ENCODE measurements at regions not wholly inside any gene's neighbourhood (a gene's known extent, or its start where the extent isn't known, plus 50 kb on each side); places are given as distances from the start of the nearest gene placed in this dataset.

DNA sequence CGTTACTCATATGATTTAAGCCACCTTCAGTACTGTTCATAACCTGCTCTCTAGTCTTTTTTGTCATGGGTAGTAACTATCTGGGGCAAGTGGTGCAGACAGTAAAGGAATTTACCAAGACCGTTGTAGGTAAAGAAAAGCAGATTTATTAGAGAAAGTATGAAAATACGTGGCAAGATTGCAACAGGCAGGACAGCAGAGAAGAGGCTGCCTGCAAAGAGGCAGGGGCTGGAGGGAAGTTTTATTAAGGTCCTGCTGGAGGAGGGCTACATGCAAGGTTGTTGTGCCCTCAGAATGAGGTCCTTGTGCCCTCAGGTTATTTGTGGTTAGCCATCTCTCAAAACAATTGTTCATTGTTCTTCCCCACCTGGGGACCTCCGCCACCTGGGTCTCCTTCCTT lies 444.3 kb downstream of the BCKDHB start (continued):
- TF ChIP-seq NFYB (IDR thresholded peaks at IDR 0.05; ENCODE audit: insufficient read depth, low read depth, low read length) (no peak), BRCA1 (IDR thresholded peaks at IDR 0.05; ENCODE audit: low read depth, low read length) (no peak), NRF1 (conservative IDR thresholded peaks at IDR 0.05; ENCODE audit: low read depth, low read length) (no peak), FOS (IDR thresholded peaks at IDR 0.05; ENCODE audit: borderline replicate concordance, extremely low read depth, insufficient read length) (no peak), NFXL1 (IDR thresholded peaks at IDR 0.05; ENCODE audit: borderline replicate concordance) (no peak), EED (IDR thresholded peaks at IDR 0.05; ENCODE audit: low read depth) (no peak), POU2F2 (IDR thresholded peaks at IDR 0.05; ENCODE audit: borderline replicate concordance, low read depth, low read length) (no peak), TCF12 (IDR thresholded peaks at IDR 0.05; ENCODE audit: low read depth, low read length) (no peak)
- TF ChIP-seq, protein P1, sequence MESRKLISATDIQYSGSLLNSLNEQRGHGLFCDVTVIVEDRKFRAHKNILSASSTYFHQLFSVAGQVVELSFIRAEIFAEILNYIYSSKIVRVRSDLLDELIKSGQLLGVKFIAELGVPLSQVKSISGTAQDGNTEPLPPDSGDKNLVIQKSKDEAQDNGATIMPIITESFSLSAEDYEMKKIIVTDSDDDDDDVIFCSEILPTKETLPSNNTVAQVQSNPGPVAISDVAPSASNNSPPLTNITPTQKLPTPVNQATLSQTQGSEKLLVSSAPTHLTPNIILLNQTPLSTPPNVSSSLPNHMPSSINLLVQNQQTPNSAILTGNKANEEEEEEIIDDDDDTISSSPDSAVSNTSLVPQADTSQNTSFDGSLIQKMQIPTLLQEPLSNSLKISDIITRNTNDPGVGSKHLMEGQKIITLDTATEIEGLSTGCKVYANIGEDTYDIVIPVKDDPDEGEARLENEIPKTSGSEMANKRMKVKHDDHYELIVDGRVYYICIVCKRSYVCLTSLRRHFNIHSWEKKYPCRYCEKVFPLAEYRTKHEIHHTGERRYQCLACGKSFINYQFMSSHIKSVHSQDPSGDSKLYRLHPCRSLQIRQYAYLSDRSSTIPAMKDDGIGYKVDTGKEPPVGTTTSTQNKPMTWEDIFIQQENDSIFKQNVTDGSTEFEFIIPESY (IDR thresholded peaks at IDR 0.05) = no peak

DNA sequence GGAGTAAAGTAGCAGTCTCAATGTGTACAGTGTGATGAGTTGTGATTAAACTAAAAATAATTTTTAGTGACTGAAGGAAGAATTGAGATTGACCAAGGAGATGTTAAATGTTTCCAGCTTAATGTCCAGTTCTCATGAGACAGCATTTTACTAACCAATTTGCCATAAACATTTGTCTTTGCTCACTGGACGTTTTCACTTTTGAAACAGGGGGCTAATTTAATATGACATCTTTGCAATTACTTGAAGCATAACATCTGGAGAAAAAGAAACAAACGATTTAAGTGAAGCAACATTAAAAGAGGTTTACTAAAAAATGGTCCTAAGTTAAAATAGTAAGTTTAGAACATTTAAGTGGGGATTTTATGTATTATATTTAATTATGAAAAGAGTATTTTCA lies 443.8 kb downstream of the BCKDHB start:
- H4K20me1 ChIP-seq (ENCODE audit: control insufficient read depth, insufficient read depth) = no peaks in the 10 kb centered on the region
- ChIA-PET SMC1A (ENCODE audit: uncharacterized antibody, unreplicated experiment) (no interaction called here), POLR2A (no interaction called here), RAD21 (ENCODE audit: unreplicated experiment) (no interaction called here), CTCF (no interaction called here)
- intact Hi-C loops (cut with micrococcal nuclease; ENCODE audit: unreplicated experiment) (no loop called here), in situ Hi-C loops (cut with MboI) (no loop called here)
- H3K27ac ChIP-seq (ENCODE audit: control insufficient read depth, insufficient read depth) = no peak overlapping the region
- no peak overlapping the region for H2AFZ ChIP-seq (ENCODE audit: control insufficient read depth, low read depth, low read length)
- H3K27me3 ChIP-seq (replicated peaks in 1 of 2; ENCODE audit: control insufficient read depth in 2 of 2, insufficient read depth in 2 of 2, low read length in 1 of 2) = no peaks in the 10 kb centered on the region
- no peaks in the 10 kb centered on the region for H3K4me1 ChIP-seq (ENCODE audit: control insufficient read depth, insufficient read depth, low read length)
- no peak for ATAC-seq
- H3K4me3 ChIP-seq = no peak overlapping the region
- DNase-seq (ENCODE audit: low read depth, low spot score) = no peak
- no peaks in the 10 kb centered on the region for H3K36me3 ChIP-seq (ENCODE audit: control insufficient read depth in 2 of 2, insufficient read depth in 2 of 2, low read length in 1 of 2)
- WGBS (ENCODE audit: insufficient coverage, insufficient replicate concordance, low lambda C conversion rate, missing lambda C conversion rate) = 0% methylated on average over 2 of the region's 2 CpGs
- H3K4me2 ChIP-seq (ENCODE audit: control insufficient read depth, insufficient read depth) = no peak overlapping the region
- H3K79me2 ChIP-seq (ENCODE audit: control insufficient read depth, insufficient read depth, low read length) = no peaks in the 10 kb centered on the region
- FAIRE-seq = no peak
- no peak overlapping the region for H3K9ac ChIP-seq (ENCODE audit: control insufficient read depth, insufficient read depth, low read length)
- no peaks in the 10 kb centered on the region for H3K9me3 ChIP-seq (replicated peaks; ENCODE audit: control insufficient read depth, insufficient read depth, low read length)
- BruUV-seq (replicated peaks) = no TSS peak
- TF ChIP-seq LARP7 (IDR thresholded peaks at IDR 0.05) = no peak
- TF ChIP-seq HDGF (IDR thresholded peaks at IDR 0.05) = no peak
- TF ChIP-seq CBFB (IDR thresholded peaks at IDR 0.05; ENCODE audit: low read depth) = no peak
- TF ChIP-seq, protein P2, sequence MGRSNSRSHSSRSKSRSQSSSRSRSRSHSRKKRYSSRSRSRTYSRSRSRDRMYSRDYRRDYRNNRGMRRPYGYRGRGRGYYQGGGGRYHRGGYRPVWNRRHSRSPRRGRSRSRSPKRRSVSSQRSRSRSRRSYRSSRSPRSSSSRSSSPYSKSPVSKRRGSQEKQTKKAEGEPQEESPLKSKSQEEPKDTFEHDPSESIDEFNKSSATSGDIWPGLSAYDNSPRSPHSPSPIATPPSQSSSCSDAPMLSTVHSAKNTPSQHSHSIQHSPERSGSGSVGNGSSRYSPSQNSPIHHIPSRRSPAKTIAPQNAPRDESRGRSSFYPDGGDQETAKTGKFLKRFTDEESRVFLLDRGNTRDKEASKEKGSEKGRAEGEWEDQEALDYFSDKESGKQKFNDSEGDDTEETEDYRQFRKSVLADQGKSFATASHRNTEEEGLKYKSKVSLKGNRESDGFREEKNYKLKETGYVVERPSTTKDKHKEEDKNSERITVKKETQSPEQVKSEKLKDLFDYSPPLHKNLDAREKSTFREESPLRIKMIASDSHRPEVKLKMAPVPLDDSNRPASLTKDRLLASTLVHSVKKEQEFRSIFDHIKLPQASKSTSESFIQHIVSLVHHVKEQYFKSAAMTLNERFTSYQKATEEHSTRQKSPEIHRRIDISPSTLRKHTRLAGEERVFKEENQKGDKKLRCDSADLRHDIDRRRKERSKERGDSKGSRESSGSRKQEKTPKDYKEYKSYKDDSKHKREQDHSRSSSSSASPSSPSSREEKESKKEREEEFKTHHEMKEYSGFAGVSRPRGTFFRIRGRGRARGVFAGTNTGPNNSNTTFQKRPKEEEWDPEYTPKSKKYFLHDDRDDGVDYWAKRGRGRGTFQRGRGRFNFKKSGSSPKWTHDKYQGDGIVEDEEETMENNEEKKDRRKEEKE (IDR thresholded peaks at IDR 0.05) = no peak
- TF ChIP-seq RBBP5 (conservative IDR thresholded peaks at IDR 0.05) = no peak
- TF ChIP-seq, protein P3, sequence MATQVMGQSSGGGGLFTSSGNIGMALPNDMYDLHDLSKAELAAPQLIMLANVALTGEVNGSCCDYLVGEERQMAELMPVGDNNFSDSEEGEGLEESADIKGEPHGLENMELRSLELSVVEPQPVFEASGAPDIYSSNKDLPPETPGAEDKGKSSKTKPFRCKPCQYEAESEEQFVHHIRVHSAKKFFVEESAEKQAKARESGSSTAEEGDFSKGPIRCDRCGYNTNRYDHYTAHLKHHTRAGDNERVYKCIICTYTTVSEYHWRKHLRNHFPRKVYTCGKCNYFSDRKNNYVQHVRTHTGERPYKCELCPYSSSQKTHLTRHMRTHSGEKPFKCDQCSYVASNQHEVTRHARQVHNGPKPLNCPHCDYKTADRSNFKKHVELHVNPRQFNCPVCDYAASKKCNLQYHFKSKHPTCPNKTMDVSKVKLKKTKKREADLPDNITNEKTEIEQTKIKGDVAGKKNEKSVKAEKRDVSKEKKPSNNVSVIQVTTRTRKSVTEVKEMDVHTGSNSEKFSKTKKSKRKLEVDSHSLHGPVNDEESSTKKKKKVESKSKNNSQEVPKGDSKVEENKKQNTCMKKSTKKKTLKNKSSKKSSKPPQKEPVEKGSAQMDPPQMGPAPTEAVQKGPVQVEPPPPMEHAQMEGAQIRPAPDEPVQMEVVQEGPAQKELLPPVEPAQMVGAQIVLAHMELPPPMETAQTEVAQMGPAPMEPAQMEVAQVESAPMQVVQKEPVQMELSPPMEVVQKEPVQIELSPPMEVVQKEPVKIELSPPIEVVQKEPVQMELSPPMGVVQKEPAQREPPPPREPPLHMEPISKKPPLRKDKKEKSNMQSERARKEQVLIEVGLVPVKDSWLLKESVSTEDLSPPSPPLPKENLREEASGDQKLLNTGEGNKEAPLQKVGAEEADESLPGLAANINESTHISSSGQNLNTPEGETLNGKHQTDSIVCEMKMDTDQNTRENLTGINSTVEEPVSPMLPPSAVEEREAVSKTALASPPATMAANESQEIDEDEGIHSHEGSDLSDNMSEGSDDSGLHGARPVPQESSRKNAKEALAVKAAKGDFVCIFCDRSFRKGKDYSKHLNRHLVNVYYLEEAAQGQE (IDR thresholded peaks at IDR 0.05; ENCODE audit: low read depth, low read length) = no peak
- no peak for TF ChIP-seq TBL1XR1 (IDR thresholded peaks at IDR 0.05; ENCODE audit: low read depth, low read length)
